ENCODE measurements at regions not wholly inside any gene's neighbourhood (a gene's known extent, or its start where the extent isn't known, plus 50 kb on each side); places are given as distances from the start of the nearest gene placed in this dataset.
"Not testable (repeated sequence)": the region's sequence is repeated elsewhere in the genome, so short reads cannot be mapped to it uniquely, and the experiment has no call there.

DNA sequence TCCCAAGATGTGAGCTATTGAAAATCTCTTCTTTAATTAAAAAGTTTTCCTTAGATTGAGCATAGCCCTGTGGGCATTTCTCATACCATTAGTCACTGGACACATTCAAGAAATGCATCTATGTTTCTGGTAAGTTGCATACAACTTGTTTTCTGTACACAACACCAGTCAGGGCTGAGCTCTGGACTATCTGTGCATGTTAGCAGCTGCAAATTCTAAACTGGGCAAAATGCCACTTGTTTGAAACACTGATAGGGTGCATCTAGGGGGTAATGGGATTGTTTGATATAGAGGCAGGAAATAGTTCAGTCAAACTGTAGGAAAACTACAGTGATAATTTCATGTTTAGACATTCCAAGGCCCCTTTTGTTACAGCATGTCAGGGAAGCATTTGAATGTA lies 145.6 kb upstream of the NPY start:
- DNase-seq = no peak

DNA sequence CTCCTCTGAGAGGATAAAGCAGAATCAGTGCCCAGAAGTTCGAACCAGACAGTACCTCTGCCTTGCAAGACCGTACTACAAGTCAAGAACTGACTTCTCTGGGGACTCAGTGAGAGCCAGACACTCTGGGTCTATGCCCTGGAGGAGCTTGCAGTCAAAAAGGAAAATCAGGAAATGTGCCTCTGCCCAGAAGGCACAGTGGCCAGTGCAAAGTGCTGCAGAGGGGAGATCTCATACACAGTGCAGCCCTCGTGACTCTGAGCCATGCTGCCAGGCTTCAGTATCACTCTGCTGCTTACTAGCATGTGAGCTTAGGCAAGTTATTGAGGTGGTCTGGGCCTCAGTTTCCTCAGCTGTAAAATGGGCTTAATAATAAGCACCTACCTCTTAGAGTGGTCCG lies 144.0 kb upstream of the NPY start:
- DNase-seq = no peak

DNA sequence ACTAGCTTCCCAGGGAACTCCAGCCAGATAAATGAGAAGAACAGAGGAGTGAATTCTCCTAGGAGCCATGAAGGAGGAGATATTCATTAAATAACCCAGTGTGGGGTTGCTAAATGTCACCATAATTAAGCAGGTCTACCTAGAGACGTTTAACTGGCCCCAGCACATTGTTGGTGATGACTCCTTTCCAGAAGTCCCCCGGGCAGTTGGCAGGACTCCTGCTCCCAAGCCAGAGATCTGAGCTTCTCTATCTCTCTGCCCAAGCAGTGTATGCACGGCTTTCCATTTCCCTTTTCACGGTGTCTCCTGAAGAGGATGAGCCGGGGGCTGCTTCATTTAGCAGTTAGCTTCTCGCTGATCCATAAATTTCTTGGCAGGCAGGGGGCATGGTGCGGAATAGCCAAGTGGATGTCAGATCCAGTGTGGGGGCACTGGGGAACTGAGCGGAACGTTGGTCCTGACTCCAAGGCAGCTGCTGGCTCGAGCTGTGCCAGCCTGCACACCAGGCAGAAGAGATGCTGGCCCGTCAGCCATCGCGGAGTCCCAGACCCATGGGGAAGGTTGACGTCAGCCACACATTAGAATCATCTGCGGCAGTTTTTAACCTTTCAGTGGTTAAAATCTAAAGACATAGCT lies 142.0 kb upstream of the NPY start:
- DNase-seq = no peak

DNA sequence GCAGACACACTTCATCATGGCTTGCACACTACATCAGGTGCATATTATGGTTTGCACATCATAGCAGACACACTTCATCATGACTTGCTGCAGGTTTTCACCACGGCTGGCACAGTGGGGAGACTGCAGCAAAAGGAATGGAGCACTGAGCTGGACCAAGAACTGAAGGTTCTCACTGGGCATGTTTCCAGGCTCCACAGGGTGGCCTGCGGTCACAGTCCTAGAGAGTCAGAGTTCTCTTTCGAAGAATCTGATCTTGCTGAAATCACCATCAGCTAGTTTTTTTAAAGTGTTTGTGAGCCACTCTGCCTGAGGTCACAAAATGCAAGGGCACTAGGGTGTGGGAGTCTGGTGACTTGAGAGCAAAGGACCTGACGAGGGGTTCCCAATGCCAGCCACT lies 140.4 kb upstream of the NPY start:
- no peak for DNase-seq

DNA sequence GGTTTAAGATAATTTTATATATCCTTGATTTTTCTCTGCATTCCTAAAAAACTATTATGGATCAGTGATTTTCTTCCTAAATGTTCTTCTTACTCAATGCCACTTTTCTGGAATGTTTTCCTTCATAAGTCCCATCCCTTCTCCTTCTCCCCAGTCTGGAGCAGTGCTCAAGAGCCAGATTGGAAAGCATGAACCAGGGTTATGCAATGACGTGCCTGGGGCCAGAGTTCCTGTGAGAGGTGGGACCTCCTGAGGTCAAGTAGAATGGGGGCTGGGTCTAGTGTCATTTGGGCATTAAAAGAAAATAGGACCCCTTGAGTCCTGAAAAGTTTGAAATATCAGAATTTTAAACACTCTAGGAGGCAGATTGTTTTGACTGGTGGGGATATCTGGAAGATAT lies 132.0 kb upstream of the NPY start:
- DNase-seq = no peak

DNA sequence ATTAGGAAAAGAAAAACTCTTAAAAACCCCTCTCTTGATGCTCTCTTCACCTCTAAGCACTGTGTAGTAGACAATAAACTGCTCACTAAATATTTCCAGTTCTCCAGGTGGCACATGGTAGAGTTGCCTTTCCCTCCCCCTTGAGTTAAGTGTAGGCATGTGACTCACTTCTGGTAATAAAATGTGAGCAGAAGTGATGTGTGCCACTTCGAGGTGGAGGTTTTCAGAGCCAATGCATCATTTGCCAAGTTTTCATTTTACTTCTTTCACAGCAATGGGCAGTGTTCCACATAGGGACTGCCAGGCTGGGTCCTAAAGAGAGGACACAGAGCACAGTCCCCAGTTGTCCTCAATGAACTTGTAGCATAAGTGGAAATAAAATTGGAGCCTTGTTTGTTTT lies 131.6 kb upstream of the NPY start:
- DNase-seq = no peak

DNA sequence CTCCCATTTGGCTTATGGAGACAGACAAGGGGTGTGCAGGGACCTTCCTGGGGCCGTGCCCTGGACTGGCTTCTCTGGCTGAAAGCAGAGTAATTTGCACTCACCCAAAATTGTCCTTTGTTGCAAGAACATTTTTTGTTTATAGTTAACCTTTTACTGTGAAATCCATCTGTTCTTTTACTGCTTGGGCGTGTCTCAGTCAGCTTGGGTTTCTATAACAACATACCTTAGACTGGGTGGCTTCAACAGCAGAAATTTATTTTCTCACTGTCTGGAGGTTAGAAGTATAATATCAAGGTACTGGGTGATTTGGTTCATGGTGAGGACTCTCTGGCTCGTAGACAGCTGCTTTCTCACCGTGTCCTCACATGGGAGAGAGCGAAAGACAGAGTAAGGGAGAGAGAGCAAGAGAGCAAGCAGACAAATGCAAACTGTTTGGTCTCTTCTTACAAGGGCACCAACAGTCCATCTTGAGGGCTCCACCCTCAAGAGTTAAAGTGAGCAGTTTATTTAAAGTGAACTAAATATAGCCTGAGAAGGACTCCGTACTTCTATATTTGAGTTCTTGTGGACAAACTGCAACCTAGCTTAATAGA lies 131.0 kb upstream of the NPY start:
- DNase-seq = no peak

DNA sequence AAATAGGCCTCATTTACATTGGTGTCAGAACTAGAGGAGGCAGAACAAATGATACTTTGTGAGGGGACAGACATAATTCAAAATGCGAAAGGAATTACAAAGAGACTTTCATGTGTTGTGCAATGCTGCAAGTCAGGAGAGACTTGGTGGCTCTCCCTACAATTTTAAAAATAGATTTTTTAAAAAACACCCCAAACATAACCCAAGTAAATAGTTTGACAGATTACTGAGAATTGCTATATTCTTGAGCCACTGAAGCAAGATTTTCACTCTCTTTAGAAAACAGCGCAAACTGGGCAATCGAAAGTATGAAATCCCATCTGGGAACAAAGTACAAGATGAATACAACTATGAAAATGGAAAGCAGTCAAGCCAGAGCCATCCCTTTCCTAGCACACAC lies 126.3 kb upstream of the NPY start:
- no peak for DNase-seq

DNA sequence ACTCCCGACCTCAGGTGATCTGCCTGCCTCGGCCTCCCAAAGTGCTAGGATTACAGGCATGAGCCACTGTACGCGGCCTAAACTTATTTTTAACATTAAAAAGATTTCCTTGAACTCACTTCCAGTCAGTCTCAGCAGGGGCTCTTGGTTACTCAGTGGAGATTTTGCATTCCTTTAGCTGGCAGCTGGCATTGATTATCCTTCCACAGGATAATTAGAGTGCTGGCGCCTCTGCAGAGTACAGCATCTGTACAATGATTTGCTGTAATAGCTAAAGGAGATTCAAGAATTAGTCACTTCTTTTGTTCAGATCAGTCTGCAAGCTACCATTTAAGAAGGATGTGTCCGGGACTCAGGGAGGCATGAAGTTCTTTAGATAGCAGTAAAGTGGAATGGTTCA lies 125.0 kb upstream of the NPY start:
- no peak for DNase-seq

DNA sequence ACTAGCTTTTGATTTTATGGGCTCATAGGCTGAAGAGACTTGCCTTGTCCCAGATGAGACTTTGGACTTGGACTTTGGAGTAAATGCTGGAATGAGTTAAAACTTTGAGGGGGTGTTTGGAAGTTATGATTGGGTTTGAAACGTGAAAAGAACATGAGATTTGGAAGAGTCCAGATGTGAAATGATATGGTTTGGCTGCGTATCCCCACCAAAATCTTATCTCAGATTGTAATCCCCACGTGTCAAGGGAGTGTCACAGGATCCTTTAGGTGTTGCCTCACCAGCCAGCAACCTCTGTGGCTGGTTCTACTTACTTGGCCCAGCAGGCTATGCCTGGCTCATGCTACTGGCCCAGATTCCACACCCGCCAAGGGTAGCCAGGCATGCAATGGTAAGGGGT lies 119.6 kb upstream of the NPY start:
- DNase-seq = no peak

DNA sequence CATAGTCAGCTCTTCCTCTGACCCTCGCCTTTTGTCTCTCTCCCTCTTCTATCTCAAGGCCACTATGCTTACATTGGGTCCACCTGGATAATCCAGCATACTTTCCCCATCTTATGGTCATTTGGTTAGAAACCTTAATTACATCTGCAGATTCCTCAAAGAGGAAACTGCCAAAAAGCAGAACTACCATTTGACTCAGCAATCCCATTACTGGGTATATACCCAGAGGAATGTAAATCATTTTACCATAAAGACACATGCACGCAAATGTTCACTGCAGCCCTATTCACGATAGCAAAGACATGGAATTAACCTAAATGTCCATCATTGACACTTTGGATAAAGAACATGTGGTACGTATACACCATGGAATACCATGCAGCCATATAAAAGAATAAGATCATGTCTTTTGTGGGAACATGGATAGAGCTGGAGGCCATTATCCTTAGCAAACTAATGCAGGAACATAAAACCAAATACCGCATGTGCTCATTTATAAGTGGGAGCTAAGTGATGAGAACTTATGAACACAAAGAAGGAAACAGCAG lies 114.8 kb upstream of the NPY start:
- no peak for DNase-seq

DNA sequence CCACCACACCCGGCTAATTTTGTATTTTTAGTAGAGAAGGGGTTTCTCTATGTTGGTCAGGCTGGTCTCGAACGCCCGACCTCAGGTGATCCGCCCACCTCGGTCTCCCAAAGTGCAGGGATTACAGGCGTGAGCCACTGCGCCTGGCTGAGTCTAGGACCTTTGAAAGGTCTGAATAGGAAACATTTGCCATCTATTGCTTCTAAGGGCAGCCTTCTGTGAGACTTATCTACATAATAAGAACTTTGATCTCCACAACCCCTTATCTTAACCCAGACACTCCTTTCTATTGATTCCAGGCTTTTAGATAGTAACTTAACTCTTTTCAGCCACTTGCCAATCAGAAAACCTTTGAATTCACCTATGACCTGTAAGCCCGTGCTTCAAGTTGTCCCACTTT lies 112.0 kb upstream of the NPY start:
- DNase-seq = not testable (repeated sequence)

DNA sequence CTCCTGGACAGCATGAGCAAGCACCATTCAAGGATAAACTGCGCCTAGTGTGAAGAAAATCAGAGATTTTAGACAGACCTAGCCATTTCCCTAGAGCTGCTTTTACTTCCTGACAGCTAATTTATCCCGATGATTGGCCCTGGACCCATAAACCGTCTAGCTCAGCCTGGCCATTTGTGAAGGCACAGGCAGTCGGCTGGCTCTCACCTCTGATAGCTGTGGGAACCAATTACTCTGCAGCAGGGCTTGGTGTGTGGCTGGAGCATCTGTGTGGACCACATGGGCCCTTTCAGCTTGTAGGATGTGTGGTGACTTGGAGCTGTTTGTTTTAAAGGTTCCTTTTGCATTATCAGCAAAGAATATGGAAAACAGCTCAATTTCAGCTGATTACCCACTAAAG lies 111.1 kb upstream of the NPY start:
- DNase-seq = no peak

DNA sequence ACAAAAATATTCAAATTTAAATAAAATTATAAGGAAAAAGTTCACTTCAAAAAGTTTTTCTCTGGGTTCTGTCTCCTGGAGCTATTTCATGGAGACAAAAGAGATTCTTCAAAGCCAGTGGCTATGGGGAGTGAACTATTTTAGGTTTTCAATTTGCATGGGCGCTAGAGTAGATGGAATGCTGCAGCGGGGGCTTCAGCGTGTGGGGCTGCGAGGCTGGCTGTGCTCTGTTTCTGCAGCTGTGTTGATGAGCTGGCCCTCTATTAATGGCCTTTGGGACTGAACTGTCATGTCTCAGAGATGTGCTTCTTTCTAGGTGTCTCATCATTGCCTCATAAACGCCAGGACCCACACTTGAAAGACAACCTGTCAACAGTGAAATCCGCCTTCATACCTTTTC lies 108.4 kb upstream of the NPY start:
- DNase-seq = no peak

DNA sequence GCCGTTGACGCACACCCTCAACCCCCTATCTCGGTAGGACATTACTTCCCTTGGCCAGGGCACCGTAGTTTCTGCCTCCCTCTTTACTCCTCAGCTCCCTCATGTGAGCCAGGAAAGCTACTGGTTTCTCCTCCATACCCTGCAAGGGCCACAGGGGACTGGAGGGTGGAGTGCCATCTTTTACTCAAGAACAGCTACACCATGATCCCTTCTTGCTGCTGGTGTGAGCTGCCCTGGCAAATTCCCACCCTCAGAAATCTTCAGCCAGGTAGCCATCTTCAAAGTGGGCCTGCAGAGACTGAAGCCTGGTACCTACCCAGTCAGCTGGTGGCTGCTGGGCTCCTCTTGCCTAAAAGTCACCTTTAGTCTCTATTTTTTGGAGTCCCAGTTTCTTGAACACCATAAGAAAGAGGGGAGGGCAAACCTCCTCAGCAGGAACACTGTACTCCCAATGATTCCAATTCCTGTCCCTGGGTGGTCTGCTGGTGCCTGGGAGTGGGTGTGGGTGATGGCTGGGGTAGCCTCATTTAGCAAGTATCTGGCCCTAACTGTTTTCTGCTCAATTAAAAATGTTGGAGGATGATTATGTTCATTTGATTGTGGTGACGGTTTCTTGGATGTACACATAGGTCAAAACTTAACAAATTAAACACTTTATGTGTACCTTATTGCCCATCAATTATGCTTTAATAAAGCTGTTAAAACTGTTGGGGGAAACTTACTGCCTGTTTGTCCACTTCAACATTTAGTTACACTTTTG lies 105.0 kb upstream of the NPY start:
- no peak for DNase-seq

DNA sequence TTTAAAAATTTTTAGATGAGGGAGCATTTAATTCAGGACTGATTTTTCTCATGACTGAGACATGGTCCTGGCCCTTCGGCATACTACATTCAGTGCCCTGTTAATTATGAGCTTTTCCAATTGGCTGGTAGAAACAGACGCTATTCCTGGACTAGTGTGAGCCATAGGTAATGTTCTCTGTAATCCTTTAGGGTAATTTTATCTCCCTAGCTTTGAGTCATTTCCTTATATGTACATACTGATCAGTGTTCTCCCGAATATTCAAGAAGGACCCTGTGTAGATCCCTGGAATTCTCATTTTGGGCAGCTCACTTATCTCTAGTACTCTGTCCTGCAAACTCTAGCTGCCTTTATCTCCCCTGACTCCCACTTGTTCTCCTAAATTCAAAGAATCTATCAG lies 92.6 kb upstream of the NPY start:
- no peak for DNase-seq

DNA sequence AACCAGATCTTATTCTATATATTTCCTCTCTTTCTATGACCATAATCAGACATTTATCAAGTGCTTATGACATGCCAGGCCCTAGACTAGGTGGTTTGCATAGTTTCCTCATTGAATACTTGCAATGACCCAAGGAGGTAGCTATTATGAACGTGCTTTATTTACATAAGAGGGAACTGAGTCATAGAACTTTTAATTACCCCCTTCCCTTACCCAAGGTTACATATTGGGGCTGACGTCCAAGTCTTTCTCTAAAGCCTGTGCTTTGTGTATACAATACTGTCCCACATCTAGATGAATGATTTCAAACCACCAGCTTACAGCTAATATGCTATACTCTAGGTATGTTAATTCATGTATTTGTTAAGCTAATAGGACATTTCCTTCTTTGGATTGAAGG lies 91.9 kb upstream of the NPY start:
- no peak for DNase-seq

DNA sequence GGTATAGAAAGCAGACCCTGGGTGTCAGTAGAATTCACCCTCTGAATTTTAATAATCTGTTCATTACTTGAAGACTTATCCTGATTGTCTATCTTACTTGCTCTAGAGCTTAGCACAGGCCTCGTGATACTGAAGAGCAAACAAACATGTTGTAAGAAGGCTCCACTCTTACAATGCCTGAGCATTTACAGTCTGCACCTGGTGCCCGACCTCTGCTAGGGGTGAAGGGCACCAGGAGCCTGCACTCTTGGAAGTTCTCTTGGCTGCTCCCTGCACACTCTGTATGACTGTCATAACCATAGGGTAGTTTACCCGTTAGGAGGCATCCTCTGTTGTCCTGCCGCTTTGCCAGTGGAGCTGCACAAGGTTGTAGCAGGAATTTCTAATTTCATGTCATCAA lies 91.3 kb upstream of the NPY start:
- no peak for DNase-seq

DNA sequence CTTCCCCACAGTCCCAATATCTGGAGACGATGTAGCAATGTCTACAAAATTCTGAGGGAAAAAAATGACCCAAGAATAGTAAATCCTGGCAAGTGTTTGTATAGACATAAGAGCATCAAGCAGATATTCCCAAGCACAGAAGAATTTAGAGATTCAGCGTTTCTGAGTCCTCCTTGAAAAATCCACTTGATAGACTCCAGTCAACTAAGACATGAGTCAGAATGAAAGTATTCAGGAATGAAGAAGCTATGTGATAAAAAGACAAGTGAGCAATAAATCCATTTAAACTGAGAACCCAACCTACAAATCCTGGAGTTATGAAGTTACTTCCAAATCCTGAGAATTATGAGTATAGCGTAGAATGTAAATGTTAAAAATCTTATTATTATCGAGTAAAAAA lies 86.1 kb upstream of the NPY start:
- no peak for DNase-seq

DNA sequence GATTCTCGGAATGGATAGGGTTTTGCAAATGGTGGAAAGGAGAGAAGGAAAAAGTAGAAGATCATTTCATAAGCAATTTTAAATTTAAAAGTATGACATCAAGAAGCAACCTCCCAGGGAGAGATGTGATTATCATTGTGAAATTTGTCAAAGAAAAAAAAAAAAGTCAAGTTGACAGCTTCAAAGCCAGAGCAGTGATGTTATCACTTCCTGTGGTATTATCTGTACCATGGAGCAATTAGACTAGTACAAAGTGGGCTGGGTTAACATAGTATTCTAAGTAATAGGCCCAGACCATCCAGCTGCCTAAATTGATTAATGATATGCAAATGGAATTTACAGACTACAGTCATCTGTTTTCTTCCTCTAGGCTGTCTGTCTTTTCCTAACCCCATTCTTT lies 84.0 kb upstream of the NPY start:
- DNase-seq = no peak

DNA sequence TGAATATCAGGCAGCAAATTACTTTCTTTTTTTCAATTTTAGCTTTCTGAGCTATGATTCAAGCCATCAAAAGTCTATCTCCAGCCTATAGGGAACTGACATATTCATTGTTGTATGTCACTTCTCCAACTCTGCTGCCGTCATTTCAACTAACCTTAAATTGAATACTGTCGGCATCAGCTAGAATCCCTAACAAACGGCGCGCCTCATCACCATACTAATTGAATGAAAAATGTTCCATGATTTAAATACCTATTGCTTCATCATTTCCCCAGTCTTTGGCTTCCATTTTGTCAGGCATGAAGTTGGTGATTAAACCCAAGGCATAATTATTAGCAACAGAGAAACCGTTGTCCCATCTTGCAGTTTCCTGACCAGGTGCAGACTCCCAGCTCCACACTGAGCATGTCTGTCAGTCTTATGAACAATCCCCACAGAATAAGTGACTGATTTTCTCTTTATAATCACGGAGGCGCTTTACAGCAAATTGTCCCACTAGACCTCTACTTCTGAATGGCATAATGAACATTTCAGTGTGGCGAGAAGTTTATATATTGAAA lies 83.5 kb upstream of the NPY start:
- no peak for DNase-seq

DNA sequence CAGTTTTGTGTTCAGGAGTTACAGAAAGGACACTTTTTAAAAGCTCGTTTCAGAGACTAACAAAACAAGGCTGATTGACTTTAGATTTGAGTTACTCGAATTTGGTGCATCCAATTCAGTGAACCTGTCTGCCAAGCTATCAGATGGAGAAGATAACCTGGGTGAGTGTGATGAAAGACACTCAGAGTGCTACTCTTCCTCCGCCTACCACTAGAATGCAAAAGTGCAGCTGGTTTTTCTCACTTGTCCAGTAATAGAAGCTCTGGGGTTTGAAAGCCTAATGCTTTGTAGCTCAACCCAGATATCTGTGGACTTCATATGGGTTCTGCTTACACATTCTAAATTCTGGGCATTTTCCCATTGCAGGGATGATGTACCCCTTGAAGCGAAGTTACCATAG lies 82.8 kb upstream of the NPY start:
- no peak for DNase-seq

DNA sequence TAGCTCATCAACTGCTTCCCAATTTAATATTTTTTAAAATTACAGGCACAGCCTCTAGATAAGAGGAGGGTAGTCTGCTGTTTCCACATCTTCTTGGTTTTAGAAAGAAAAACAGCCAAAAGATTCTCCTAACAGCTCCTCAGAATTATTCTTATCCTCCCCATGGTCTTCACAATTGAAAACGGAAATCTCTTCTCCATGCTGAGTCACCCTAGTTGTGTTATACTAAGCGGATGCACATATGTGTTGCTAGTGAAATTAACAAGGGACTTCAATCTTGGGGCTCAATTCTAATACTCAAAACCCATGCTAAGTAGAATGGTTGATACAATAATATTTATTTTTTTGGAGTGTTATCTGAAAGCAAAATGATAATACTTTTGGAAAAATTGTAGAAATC lies 71.9 kb upstream of the NPY start:
- DNase-seq = no peak

DNA sequence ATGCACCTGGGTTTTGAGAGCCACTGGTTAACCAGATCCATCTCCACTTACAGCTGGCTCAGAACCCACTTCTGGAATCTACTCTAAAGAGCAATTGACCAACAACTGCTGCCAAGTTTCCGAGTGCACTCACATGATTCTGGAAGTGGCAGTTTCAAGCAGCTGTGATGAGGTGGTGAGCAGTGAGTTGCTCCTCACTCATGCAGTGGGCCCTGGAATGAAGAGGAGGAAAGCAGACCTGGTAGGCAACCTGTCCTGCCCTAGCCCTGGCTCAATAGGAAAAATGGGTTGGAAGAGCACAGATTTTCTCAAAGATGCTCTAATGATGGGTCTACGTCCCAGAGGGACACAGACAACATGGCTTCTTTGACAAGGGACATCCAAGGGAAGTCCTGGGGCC lies 70.7 kb upstream of the NPY start:
- no peak for DNase-seq
